Activated CD8-positive, alpha-beta T cell treated with anti-CD3 and anti-CD28 coated beads, Interleukin-2, amount 10 ng/mL, durations not matched to agents 7 days and 5 days (primary cell): ENCODE measurements at regions not wholly inside any gene's neighbourhood (a gene's known extent, or its start where the extent isn't known, plus 50 kb on each side); places are given as distances from the start of the nearest gene placed in this dataset.
"Not testable (repeated sequence)": the region's sequence is repeated elsewhere in the genome, so short reads cannot be mapped to it uniquely, and the experiment has no call there.

Experiments used
- ATAC-seq: fragments of 150-1000 bp; cut with Tn5 transposase; one replicate; pipeline ENCODE4 v1.10.0; 2021; ENCODE audit warnings: moderate library complexity
- CTCF ChIA-PET: fragments of 350-600 bp; sonication (Branson Sonifier 250); formaldehyde crosslinking; loops from one replicate; lab custom pipeline; 2021; ENCODE audit warnings: antibody characterized with exemption; lab: Charles Lee
- POLR2A ChIA-PET: fragments of 350-600 bp; sonication (Branson Sonifier 250); formaldehyde crosslinking; loops from one replicate; lab custom pipeline; 2021; ENCODE audit warnings: antibody characterized with exemption; lab: Charles Lee
- DNase-seq: peaks from one replicate; pipeline ENCODE4 v3.0.0-alpha.2; 2020
- H3K27ac Mint-ChIP-seq: one replicate; pipeline ENCODE4 v1.8.0; 2021; ENCODE audit warnings: mild to moderate bottlenecking, mixed read lengths
- H3K27me3 Mint-ChIP-seq: one replicate; pipeline ENCODE4 v1.8.0; 2021; ENCODE audit warnings: low read depth, mixed read lengths
- H3K36me3 Mint-ChIP-seq: one replicate; pipeline ENCODE4 v1.8.0; 2021; ENCODE audit warnings: low read depth, mixed read lengths
- H3K4me1 Mint-ChIP-seq: one replicate; pipeline ENCODE4 v1.8.0; 2021; ENCODE audit warnings: low read depth, mixed read lengths
- H3K4me3 Mint-ChIP-seq: one replicate; pipeline ENCODE4 v1.8.0; 2021; ENCODE audit warnings: mild to moderate bottlenecking, mixed read lengths
- H3K9me3 Mint-ChIP-seq: one replicate; pipeline ENCODE4 v1.8.0; 2022; ENCODE audit warnings: mixed read lengths; ENCODE audit not compliant: insufficient read depth

DNA sequence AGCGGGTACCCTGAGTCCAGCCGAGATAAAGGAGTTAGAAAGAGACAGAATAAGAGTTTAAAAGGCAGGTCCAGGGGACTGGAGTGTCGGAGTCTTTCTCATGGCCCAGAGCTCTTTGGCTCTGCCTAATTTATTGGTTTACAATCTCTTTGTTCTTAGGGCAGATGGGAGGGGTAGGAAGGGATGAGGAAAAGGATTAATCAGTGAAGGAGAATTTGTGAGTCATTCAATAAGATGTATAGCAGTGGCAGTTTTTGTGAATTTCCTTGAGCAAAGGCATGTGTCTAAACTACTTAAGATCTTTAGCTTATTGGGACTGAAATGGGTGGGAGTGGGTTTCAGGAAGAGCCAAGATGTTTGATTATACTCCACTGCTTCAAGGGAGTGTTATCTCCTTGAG, 1671.7 kb downstream of the EFNA5 start:
- not testable (repeated sequence) for H3K36me3 Mint-ChIP-seq

DNA sequence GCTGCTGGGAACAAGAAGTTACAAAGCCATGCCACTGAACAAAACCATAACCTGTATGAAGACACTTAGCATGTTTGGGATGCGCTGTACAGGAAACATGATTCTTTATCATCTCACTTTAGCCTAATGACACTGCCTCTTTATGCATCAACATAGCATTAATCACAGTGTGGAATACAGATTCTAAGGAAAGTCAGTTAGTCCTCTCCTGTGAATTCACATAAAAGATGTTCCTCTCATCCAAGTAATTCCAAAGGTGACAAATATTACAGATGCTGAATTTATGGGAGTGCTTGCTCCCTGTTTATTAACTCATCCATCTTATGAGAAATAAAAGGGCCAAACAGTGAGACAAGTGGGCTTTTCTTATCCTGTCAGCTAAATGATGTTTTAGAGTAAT, 1677.7 kb downstream of the EFNA5 start:
- H3K4me1 Mint-ChIP-seq: no peaks in the 10 kb centered on the region
- H3K27me3 Mint-ChIP-seq: no peaks in the 10 kb centered on the region
- no peak overlapping the region for H3K4me3 Mint-ChIP-seq
- H3K27ac Mint-ChIP-seq: no peak overlapping the region
- ATAC-seq (no peak), DNase-seq (no peak)
- CTCF ChIA-PET: no interaction called here
- no peaks in the 10 kb centered on the region for H3K36me3 Mint-ChIP-seq
- POLR2A ChIA-PET: no interaction called here
- peaks cover 10% of the 10 kb centered on the region for H3K9me3 Mint-ChIP-seq

More for the DNA sequence above, 1671.7 kb downstream of the EFNA5 start:
- POLR2A ChIA-PET, H3K4me3 Mint-ChIP-seq, CTCF ChIA-PET, H3K27me3 Mint-ChIP-seq, H3K4me1 Mint-ChIP-seq, DNase-seq, ATAC-seq, H3K27ac Mint-ChIP-seq: not testable (repeated sequence)
- peaks cover 17% of the 10 kb centered on the region for H3K9me3 Mint-ChIP-seq

DNA sequence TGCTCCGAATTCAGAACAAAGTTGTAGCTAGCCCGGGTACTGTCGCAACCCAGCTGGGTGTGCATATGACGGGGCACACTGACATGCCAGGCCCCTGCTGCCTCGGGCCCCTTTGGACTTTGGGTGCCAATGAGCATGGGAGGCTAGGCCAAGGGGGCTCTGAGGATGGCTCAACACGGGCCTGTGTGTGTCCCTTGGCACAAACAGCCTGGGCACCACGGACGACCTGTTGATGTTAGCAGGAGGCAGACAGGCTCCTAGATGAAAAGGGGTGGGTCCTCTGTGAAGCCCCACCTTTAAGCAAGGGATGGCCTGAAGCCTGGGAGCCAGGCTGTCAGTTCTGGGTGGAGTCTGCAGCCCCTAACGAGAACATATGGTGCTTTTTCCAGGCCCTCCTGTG, 1688.2 kb downstream of the EFNA5 start:
- no peaks in the 10 kb centered on the region for H3K9me3 Mint-ChIP-seq
- H3K27me3 Mint-ChIP-seq: no peaks in the 10 kb centered on the region
- ATAC-seq (no peak), DNase-seq (no peak)
- no peak overlapping the region for H3K27ac Mint-ChIP-seq
- no peaks in the 10 kb centered on the region for H3K36me3 Mint-ChIP-seq
- H3K4me3 Mint-ChIP-seq: no peak overlapping the region
- ChIA-PET CTCF (no interaction called here), POLR2A (no interaction called here)
- H3K4me1 Mint-ChIP-seq: no peaks in the 10 kb centered on the region

DNA sequence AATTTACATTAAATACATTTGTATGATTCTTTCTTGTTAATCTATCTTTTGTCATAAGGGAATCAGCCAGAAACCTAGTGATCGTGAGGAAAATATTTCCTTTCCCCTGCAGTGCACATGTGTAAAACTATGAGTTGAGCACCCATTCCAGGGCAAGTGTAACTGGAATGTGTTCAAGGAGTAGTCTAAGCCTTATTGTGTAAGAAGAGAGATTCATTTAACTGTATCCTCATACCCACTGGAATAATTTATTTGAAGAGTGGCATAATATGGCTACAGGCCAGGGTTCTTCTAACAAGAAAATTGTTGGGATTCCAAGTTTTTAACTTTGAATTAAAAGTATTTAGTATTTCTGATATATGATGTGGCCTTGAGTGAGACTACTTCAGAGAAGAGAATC, 1692.7 kb downstream of the EFNA5 start:
- no peaks in the 10 kb centered on the region for H3K9me3 Mint-ChIP-seq
- ChIA-PET CTCF (no interaction called here), POLR2A (no interaction called here)
- H3K4me1 Mint-ChIP-seq: no peaks in the 10 kb centered on the region
- no peak overlapping the region for H3K4me3 Mint-ChIP-seq
- H3K36me3 Mint-ChIP-seq: no peaks in the 10 kb centered on the region
- DNase-seq (no peak), ATAC-seq (no peak)
- H3K27me3 Mint-ChIP-seq: no peaks in the 10 kb centered on the region
- no peak overlapping the region for H3K27ac Mint-ChIP-seq

DNA sequence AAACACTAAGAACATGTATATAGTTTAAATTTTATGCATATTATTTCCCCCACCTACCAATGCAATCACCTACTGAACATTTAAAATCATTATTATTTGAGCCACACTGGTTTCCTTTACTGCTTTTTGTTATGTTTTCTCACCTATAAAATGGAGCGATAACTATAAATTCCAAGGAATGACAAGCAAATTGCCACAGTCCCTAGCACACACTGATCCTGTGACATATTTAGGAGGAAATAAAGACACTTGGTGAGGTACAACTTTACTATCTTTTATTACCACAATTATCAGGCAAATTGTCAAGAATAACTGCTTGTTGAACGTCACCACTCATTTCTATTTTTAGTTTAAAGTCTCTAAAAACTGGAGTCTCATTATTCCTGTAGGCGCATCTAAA, 1693.6 kb downstream of the EFNA5 start:
- no peak overlapping the region for H3K27ac Mint-ChIP-seq
- DNase-seq: no peak
- no peaks in the 10 kb centered on the region for H3K27me3 Mint-ChIP-seq
- no peak for ATAC-seq
- no peaks in the 10 kb centered on the region for H3K4me1 Mint-ChIP-seq
- ChIA-PET CTCF (no interaction called here), POLR2A (no interaction called here)
- no peaks in the 10 kb centered on the region for H3K36me3 Mint-ChIP-seq
- H3K9me3 Mint-ChIP-seq: no peaks in the 10 kb centered on the region
- H3K4me3 Mint-ChIP-seq: no peak overlapping the region

DNA sequence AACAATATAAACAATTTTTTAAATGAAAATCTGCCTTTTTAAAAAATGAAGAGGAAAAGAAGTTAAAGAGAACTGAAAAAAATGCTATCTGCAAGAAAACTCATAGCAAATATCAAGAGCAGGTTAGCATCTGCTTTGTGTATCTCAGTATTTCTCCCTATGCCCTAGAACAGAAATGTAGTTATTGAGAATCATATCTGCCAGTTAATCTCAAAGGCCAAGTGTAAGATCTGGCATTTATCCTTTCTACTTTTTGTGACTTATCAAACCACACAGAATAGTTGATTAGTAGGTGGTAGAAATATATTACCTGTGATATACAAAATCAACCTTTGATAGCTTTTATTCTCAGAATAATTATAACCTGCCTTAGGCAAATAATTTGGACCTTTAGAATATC, 1699.8 kb downstream of the EFNA5 start:
- CTCF ChIA-PET: no interaction called here
- H3K4me3 Mint-ChIP-seq: no peak overlapping the region
- POLR2A ChIA-PET: no interaction called here
- H3K4me1 Mint-ChIP-seq: no peaks in the 10 kb centered on the region
- H3K27me3 Mint-ChIP-seq: no peaks in the 10 kb centered on the region
- no peak for ATAC-seq
- H3K36me3 Mint-ChIP-seq: no peaks in the 10 kb centered on the region
- H3K9me3 Mint-ChIP-seq: peaks cover 11% of the 10 kb centered on the region
- DNase-seq: no peak
- H3K27ac Mint-ChIP-seq: no peak overlapping the region

DNA sequence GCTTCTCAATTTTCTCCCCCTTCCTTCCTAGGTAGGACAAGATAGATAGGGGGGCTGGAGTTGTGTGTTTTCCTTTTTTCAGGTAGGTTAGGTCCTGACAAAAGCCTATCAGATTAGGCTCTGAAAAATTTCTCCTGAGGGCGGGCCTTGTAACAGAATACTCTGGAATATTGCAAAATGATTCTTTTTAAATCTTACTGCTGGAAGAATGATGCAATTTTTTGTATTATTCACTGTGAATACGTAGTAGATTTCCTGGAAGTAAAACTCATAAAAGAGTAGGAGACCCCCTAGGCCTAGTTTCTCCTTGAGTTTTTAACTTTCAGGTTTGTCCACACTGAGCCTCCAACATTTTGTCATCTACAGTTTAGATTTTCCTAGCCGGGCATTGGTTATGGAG, 1701.8 kb downstream of the EFNA5 start:
- no peak overlapping the region for H3K4me3 Mint-ChIP-seq
- no peak for ATAC-seq
- no peaks in the 10 kb centered on the region for H3K36me3 Mint-ChIP-seq
- no peak for DNase-seq
- H3K27me3 Mint-ChIP-seq: no peaks in the 10 kb centered on the region
- no peak overlapping the region for H3K27ac Mint-ChIP-seq
- H3K9me3 Mint-ChIP-seq: peaks cover 11% of the 10 kb centered on the region
- ChIA-PET CTCF (no interaction called here), POLR2A (no interaction called here)
- H3K4me1 Mint-ChIP-seq: no peaks in the 10 kb centered on the region

DNA sequence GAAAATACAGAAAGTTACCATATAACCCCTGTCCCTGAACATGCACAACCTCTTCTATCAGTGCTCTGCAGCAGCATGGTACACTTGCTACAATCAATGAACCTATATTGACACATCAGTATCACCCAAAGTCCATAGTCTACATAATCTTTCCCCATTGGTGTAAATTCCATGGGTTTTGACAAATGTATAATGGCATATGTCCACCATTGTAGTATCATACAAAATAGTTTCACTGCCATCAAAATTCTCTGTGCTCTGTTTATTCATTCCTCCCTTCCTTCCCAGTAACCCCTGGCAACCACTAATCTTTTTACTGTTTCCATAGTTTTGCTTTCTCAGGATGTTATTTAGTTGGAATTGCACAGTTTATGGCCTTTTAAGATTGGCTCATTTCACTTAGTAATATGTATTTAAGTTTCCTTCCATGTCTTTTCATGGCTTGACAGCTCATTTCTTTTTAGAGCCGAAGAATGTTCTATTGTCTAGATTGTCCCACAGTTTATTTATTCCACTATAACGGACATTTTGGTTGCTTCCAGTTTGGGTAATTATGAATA, 1707.0 kb downstream of the EFNA5 start:
- H3K27ac Mint-ChIP-seq: no peak overlapping the region
- no peak overlapping the region for H3K4me3 Mint-ChIP-seq
- ATAC-seq (no peak), DNase-seq (no peak)
- H3K36me3 Mint-ChIP-seq: no peaks in the 10 kb centered on the region
- no peaks in the 10 kb centered on the region for H3K27me3 Mint-ChIP-seq
- ChIA-PET CTCF (no interaction called here), POLR2A (no interaction called here)
- no peaks in the 10 kb centered on the region for H3K4me1 Mint-ChIP-seq
- peaks cover 11% of the 10 kb centered on the region for H3K9me3 Mint-ChIP-seq

DNA sequence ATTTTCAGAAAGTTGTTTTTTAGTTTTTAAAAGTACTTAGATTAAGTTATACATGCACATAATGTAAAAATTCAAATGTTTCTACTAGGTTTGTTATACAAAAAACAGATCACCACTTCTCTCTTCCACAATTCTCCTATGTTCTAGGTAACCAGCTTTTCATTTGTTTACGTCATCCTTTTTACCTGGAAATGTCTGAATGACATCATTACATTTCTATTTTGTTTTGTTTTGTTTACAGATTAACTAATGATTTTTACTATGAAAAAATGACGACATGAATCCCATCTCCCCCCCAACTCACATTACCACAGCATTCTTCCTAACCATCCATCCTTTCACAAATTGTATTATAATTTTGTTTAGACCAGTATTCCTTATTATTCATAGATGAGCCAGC, 1709.2 kb downstream of the EFNA5 start:
- Mint-ChIP-seq H3K9me3 (no peaks in the 10 kb centered on the region), H3K36me3 (no peaks in the 10 kb centered on the region), H3K27ac (no peak overlapping the region), H3K27me3 (no peaks in the 10 kb centered on the region), H3K4me1 (no peaks in the 10 kb centered on the region), H3K4me3 (no peak overlapping the region)
- DNase-seq: no peak
- POLR2A ChIA-PET: no interaction called here
- no peak for ATAC-seq
- CTCF ChIA-PET: no interaction called here

DNA sequence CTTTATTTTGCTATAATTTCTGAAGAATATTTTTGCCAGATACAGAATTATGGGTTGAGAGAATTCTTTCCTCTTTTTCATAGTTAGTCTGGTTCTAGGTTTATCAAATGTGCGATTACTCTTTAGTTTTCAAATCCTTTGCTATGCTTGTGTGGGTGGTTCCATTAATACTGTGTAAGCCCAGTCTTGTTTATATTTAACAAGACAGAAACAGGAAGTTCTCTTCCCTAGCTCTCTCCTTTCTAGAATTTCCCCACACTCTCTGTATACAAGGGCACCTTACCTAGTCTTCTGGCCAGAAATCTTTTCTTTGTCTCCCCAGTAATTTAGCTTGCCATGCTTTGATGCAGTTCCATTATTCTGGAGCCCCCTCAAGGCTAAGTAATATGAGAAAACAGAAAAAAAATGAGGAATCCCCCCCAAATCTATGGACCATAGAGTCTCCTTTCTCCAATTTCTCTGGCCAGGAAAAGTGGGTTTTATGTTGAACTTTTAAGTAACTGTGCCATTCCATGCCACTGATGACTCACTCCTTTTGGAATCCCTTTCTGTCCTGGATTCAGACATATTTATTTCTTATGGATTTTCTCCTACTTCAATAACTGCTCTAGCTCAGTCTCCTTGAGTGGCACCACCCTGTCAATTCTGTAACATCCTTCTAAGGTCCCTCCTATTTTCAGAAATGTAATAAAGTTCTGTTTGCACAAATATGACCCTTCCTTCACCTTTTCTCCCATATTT, 1714.1 kb downstream of the EFNA5 start:
- ChIA-PET POLR2A (no interaction called here), CTCF (no interaction called here)
- H3K27me3 Mint-ChIP-seq: no peaks in the 10 kb centered on the region
- no peak for DNase-seq
- no peaks in the 10 kb centered on the region for H3K4me1 Mint-ChIP-seq
- no peaks in the 10 kb centered on the region for H3K36me3 Mint-ChIP-seq
- no peak overlapping the region for H3K27ac Mint-ChIP-seq
- H3K4me3 Mint-ChIP-seq: no peak overlapping the region
- peaks cover 7% of the 10 kb centered on the region for H3K9me3 Mint-ChIP-seq
- ATAC-seq: no peak

DNA sequence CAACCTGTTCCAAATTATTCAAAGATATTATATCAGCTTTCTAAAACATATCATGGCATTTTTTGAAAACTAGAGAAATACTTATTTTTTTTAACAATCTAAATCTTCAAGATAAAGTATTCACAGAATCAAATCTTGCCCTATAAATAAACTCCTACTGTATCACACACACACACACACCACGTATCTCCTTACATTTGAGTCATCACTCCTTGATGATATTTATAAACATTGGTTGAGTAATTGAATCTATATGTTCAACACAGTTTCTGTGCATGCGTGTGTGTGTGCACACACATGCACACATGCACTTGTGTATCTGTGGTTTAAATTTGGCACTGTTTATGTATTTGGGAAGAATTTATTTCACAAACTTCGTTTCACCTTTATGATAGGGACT, 1716.4 kb downstream of the EFNA5 start:
- Mint-ChIP-seq H3K9me3 (peaks cover 7% of the 10 kb centered on the region), H3K27ac (no peak overlapping the region), H3K4me1 (no peaks in the 10 kb centered on the region), H3K36me3 (no peaks in the 10 kb centered on the region), H3K27me3 (no peaks in the 10 kb centered on the region), H3K4me3 (no peak overlapping the region)
- DNase-seq (no peak), ATAC-seq (no peak)
- ChIA-PET CTCF (no interaction called here), POLR2A (no interaction called here)

DNA sequence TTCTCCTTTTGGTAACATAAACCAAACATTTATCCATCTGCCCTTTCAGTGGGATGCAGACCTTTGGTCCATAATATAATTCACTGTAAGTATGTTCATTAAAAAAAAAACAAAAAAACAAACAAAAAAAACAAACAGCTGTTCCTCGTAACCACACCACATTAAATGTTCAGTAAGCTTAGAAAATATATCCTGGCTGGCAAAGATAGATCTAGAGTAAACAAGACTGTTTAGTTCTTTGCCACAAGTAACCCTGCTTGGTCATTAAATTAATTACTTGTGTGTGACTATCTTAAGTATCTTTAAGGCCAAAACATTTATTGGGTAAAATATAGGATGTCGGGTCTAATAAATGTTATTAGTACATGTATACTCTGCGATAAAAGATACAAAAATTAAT, 1717.1 kb downstream of the EFNA5 start:
- no peak for DNase-seq
- Mint-ChIP-seq H3K4me1 (no peaks in the 10 kb centered on the region), H3K9me3 (peaks cover 9% of the 10 kb centered on the region), H3K36me3 (no peaks in the 10 kb centered on the region), H3K4me3 (no peak overlapping the region), H3K27me3 (no peaks in the 10 kb centered on the region), H3K27ac (no peak overlapping the region)
- ATAC-seq: no peak
- CTCF ChIA-PET: no interaction called here
- POLR2A ChIA-PET: no interaction called here

DNA sequence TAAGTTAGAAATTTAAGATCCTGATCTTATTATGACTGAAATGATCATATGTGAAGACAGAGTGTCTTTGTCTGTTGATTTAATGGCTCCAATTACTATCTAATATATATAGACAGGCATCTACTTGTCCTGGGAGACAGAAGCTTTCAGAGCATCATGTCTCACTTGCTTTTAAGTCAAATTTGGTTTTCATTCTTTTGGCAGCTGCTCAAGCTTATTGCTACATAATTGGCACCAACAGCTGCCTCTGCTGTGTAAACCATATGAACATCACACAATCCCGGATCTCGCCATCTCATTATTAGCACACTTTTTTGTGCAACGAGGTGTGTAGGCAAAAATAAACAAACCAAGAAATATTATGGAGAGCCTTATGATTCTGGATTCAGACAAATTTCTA, 1717.9 kb downstream of the EFNA5 start:
- no peak for DNase-seq
- H3K36me3 Mint-ChIP-seq: no peaks in the 10 kb centered on the region
- no peaks in the 10 kb centered on the region for H3K27me3 Mint-ChIP-seq
- CTCF ChIA-PET: no interaction called here
- peaks cover 11% of the 10 kb centered on the region for H3K9me3 Mint-ChIP-seq
- POLR2A ChIA-PET: no interaction called here
- H3K27ac Mint-ChIP-seq: no peak overlapping the region
- no peak for ATAC-seq
- no peak overlapping the region for H3K4me3 Mint-ChIP-seq
- H3K4me1 Mint-ChIP-seq: no peaks in the 10 kb centered on the region
